Right kidney (tissue), 1 donor: ENCODE measurements at regions not wholly inside any gene's neighbourhood (a gene's known extent, or its start where the extent isn't known, plus 50 kb on each side); places are given as distances from the start of the nearest gene placed in this dataset.

Experiments
- DNase-seq: peaks from one replicate; pipeline ENCODE4 v3.0.0-alpha.2; 2016

DNA sequence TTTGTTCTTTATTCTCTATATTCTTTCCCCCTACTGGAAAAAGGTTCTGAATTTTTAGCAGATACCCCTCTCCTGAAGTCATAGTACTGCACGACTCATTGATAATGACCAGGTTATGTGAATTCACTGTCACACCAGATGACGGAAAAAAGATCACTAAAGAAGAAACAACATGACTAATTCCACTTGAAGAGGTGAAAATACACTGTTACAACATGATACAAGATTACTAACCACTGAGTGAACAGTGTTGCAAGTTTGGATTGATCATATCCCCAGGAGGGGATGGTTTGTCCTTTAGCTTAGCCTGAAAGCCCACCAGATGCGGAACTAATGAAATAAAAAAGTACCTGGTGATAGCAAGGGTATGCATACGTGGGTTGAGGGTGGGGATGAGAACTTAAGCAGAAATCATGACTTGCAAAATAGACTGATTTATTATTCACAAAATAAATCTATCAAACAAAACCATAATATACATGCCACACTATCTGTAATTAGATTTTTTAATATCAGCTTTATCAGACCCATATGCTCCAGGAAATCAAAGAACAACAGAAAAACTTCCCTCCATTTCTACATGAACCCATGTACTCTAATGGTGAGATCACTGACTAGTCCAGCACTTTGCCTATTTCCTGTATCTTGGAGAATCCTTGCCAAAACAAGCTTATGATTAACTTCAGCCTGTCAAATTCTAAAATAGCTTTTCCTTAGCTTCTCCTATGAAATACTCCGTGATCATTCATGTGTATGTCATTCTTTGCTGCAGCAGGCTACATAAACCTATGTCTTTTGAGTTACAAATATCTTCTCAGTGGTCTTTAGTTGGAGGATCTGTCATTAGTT is 257.4 kb upstream of the AGA start:
- no peak for DNase-seq

DNA sequence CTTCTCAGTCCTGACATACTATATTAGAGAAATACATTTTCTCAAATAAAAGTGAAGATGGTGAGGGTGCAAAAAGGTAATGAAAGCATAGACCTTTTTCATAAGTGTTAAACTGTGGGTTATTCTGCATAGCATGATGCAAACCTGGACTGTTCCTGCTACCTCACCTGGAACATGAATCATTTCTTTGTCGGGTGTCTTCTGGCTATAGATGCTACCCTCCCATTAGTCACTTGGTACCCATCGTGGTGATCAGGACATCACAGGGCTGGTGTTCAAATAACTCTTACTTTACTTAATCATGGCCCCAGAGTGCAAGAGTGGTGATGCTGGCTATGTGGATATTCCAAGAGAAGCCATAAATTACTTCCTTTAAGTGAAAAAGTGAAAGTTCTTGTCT is 264.7 kb upstream of the AGA start:
- DNase-seq, result no peak

DNA sequence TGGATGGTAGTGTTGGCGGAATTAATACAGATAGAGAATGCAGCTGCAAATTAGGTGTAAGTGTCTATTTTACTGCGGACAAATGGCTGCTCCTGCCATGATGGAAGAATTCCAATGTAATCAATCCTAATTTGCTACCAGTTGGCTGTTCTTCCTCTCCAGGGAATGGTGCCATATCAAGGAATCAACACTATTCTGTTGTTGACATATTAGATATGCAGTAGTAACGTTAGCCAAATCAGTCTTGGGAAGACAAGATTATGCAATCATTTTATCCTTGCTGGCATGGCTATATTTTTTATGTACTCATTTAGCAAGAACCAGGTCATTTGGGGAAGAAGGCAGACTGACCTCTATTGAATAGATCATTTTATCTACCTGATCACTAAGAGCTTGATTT is 271.2 kb upstream of the AGA start:
- no peak for DNase-seq

GRCh38 chr4:177717407-177717806 is 275.2 kb upstream of the AGA start:
- DNase-seq, result no peak

GRCh38 chr4:177718514-177718913 is 276.3 kb upstream of the AGA start:
- no peak for DNase-seq

GRCh38 chr4:177726111-177726510 is 283.9 kb upstream of the AGA start:
- no peak for DNase-seq

DNA sequence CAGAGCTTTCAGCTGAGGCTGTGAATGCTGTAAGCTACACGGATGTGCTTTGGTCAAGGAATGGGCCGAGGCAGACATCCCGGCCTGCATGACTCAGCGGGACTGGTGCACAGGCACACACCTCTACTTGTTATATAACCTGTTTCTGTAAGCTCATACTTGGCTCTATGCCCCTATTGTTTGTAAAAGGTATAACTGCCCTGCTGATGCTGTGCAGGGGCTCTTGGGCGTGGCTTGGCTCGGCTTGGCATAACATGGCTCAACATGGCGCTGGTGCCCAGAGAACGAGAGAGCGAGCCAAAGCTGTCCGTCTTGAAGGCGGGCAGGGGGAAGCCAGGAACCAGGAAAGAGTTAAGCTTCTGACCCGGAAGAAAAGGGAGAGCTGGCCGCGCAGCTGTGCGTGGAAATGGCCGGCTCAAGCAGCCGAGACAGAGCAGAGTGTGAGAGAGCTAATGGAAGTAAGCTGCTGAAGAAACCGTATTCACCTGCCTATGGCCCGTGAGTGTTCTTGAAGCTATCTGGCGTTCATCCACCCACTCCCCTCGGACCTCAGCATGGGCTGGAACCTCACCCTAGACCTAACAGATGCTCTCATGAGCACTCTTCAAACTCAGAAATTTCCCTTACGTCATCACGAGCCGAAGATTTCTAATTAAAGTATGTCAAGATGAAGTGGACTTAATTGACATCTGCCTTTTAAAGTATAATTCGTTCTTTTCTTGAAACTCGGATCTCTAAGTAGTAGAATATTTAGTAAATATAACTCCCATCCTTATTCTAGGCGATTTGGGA is 286.3 kb upstream of the AGA start:
- no peak for DNase-seq

DNA sequence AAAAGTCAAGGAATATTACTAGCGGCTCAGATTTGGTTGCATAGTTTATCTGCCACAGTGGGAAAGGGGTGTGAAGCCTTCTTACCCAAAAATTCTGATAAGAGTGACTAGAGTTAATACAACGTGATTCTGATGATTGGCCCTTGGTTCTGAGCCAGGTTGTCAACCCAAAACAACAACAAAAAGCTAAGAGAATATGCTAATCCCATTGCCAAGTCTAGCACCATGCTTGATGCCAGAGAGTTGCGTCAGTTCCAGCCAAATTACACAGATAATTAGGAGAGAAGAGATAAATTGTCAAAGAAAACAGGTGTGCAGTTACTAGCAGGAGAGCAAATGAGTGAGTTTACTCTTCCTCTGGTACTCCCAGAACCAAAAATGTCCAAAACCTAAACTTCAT is 287.4 kb upstream of the AGA start:
- DNase-seq, result no peak

GRCh38 chr4:177737387-177737940 is 295.2 kb upstream of the AGA start:
- DNase-seq, result no peak

DNA sequence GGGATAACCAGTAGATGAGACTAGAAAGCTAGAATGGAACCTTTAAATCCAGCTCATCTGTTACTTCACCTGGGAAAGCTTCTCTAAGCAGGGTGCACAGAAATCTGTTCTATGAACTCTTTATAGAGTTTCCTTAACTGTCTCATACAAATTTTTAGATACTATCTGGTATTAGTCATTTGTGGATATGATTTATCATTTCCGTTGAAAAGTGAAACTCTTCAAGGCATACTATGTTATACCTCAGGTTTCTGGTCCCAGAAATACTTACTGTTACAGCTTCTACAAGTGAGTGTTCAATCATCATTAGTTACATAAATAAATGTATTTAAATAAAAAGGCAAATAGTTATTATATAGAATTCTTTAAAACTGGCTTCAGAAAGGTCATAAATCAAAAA is 298.3 kb upstream of the AGA start:
- no peak for DNase-seq

GRCh38 chr4:177759729-177760128 is 317.5 kb upstream of the AGA start:
- DNase-seq, result no peak

DNA sequence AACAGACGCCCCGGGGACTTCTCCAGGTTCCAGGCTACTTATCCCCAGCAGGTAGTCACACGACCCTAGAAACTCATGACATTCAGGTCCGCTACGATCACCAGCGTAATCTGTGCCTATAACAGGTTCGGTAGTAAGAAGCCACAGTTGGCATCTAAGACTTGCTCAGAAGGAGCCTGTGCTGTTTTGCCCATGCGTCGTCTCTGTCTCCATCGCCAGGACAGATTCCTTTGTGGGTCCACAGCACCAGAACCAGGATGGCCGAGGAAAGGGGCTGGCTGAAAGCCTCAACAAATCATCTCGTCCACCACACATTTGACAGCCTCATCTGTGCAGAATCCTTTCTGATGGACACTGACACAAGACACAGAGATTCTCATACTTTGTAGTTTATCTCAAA is 319.5 kb upstream of the AGA start:
- DNase-seq, result no peak

DNA sequence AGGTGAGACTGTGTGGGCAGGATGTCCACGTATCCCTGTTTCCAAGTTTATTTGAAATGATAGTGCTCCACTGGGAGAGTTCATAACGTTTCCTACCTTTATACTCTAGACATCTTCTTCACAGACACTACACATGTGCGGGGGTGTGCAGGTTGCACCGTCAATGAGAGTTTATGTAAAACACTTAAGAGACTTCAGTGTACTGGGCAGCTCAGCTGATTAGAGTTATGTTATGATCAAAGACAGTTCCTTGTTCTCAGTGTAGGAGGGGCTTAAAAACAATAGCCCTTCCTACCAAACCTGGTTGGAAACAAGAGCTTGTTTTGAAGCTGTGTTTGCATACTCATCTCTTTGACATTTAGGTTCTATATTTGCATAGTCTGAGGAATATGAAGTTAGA is 326.9 kb upstream of the AGA start:
- DNase-seq, result no peak

- no peak for DNase-seq
These were observed 328.5 kb upstream of the AGA start for GRCh38 chr4:177770776-177771175.

DNA sequence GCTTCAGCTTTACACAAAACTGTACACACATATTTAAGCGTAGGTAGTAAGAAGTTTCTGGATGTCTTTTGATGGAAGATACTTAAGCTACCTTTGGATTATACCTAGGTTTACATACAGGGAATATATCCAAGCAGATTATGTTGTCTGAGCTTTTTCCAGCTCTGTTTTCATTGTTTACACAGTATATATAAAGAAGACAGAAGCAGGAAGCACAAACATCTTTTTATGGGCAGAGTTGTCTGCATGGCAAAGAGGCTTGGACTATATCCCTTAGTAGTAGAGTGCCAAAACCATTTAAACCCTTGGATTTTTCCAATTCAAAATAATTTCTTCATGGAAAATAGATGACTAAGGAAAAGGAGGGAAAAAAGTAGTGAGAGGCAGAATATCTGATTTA is 329.4 kb upstream of the AGA start:
- no peak for DNase-seq

DNA sequence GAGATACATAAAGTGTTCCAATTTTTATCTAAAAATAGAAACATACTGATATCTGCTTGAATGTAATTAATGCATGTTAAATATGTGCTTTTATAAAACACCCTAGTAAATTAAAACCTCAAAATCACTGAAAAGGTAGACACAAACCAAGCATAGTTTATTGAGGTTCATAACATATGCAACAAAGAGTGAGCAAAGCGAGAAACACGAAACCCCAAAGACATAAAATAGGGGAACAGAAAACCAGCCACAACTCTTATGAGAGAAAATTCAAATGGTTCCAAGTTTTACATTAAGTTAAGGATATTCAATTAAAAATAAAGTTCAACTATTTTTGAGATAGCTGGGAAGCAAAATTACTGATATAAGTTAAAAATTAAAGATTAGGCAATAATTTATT is 336.4 kb upstream of the AGA start:
- no peak for DNase-seq

DNA sequence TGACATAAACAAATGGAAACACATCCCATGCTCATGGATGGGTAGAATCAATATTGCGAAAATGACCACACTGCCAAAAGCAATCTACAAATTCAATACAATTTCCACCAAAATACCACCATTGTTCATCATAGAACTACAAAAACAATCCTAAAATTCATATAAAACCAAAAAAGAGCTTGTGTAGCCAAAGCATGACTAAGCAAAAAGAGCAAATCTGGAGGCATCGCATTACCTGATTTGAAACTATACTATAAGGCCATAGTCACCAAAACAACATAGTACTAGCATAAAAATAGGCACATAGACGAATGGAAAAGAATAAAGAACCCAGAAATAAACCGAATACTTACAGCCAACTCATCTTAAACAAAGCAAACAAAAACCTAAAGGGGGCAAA is 342.8 kb upstream of the AGA start:
- no peak for DNase-seq

DNA sequence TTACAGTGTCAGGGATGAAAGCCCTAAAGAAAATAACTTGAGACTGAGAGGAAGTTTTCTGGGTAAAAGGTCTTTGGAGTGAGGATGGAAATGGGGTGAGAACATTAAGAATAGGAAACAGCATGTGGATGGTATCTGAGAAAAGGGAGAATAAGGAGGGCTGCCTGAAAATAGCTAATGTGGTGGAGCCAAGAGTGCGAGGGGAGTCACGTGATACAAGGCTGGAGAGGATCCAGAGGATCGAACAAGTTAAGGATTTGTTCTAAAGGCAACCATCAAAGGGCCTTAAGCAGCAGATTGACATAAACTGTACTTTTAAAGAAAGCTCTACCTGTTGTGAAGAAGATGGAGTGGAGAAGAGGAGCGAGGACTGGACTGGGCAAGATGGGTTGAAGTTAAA is 347.4 kb upstream of the AGA start:
- no peak for DNase-seq

DNA sequence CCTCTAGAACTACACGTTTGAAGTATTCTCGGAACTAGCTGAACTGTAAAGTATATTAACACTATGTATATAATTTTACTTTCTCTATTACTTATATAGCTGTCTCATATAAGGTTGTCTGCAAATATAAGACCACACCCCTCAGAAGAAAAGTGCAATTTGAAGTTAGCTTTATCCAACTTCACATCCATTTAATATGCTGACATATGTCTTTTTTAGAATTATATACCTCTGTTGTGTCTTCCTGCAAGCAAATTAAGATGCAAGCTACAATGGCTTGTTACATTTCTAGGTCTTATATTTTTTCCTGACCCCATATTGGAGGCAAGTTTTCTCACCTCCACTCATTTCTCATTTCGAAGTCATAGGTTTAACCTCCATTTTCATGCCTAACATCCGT is 349.0 kb upstream of the AGA start:
- DNase-seq, result no peak

DNA sequence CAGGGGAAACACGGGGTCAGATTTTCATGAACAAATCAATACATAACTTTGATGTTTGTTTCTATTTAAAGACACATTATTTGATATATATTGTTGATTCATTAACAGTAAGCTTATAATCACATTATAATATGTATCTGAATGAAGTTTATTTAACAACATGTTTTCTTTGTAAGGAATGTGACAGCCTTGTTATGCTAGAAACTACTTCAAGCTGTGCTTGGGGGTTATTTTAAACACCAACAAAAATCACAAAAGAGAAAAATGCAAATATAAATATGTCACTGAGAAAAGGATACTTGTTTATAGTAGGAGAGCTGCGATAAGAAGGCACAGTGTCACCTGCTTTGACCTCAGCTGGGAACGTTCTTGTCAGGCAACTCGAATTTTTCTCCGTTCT is 354.6 kb upstream of the AGA start:
- DNase-seq, result no peak

GRCh38 chr4:177798161-177798560 is 355.9 kb upstream of the AGA start:
- no peak for DNase-seq

DNA sequence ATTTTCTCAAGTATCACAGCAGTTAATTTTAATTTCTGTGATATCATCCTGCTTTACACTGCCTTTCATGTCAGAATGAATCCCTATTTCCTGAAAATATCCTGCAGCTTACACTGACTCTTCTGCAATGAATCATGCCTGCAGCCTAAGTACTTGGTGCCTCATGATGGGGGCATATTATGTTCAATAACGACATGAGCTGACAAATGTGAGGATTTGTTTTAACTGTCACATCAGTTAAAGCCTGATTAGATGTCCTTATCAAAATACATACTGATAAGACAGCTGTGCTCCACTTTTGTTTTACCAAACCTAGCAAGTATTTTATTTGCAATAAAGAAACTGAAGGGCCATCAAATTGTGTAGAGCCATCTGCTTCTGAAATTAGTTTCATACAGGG is 359.9 kb upstream of the AGA start:
- DNase-seq, result no peak

DNA sequence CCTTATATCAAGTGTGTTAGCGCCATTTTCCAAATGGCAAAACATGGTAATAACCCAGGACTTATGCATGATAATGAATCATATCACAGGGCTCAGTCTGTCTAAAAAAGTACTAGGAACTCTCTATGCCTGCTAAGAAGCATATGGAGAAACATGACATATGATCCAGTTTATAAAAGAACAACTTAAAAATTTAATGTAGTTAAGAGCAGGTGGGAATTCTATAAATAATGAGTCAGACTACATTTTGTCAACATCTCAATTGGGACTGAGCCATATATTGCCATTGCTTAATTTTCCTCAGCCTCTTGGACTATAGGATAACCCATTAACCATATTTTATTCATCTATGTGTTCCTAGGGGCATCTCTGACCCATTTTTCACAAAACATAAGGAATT is 360.4 kb upstream of the AGA start:
- DNase-seq, result no peak

DNA sequence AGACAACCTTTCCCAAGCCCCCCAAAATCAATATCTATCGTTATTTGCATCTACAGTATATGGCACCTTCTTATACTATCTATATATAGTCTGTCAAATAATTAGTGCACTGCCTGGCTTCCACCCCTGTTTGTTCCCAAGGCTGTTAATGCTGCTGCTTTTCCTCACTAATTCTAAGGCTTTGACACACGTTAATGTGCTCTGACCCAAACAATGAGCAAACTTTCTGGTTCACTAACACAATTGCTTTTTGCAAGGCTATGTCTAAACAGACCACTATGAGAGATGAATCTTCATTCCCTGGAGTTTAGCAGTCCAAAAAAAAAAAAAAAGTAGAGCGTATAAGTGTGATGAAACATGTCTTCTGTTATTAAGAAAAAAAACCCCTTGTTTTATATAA is 360.9 kb upstream of the AGA start:
- no peak for DNase-seq
